ENCODE measurements at regions not wholly inside any gene's neighbourhood (a gene's known extent, or its start where the extent isn't known, plus 50 kb on each side); places are given as distances from the start of the nearest gene placed in this dataset.
"Not testable (repeated sequence)": the region's sequence is repeated elsewhere in the genome, so short reads cannot be mapped to it uniquely, and the experiment has no call there.

GRCh38 chr5:108590799-108591198 is 156.9 kb upstream of the FER start:
- no peak for DNase-seq (ENCODE audit: low spot score)
- no peak for ATAC-seq

GRCh38 chr5:108588323-108588722 is 159.4 kb upstream of the FER start:
- no peak for ATAC-seq

GRCh38 chr5:108587821-108588220 is 159.9 kb upstream of the FER start:
- ATAC-seq (no peak), DNase-seq (ENCODE audit: low spot score) (no peak)

More at GRCh38 chr5:108588323-108588722, 159.4 kb upstream of the FER start:
- no peak for DNase-seq (ENCODE audit: low spot score)

- no peak for ATAC-seq
- no peak for DNase-seq (ENCODE audit: low spot score)
Observed at GRCh38 chr5:108581026-108581425, 166.7 kb upstream of the FER start.

- no peak for DNase-seq (ENCODE audit: low spot score)
- ATAC-seq: no peak
Observed at GRCh38 chr5:108579236-108579635, 168.5 kb upstream of the FER start.

- no peak for ATAC-seq
- DNase-seq (ENCODE audit: low spot score): no peak
Observed at GRCh38 chr5:108578791-108579190, 168.9 kb upstream of the FER start.

- DNase-seq (ENCODE audit: low spot score) (no peak), ATAC-seq (no peak)
Observed at GRCh38 chr5:108567429-108567828, 180.3 kb upstream of the FER start.

GRCh38 chr5:108564441-108564840 is 182.5 kb upstream of the FBXL17 start:
- no peak for ATAC-seq
- no peak for DNase-seq (ENCODE audit: low spot score)

- ATAC-seq (no peak), DNase-seq (ENCODE audit: low spot score) (no peak)
Observed at GRCh38 chr5:108562205-108562454, 180.2 kb upstream of the FBXL17 start.

GRCh38 chr5:108561416-108562204 is 179.7 kb upstream of the FBXL17 start:
- no peak for ATAC-seq

GRCh38 chr5:108560581-108560980 is 178.7 kb upstream of the FBXL17 start:
- ATAC-seq (peak; percentile 12), DNase-seq (ENCODE audit: low spot score) (no peak)

More at GRCh38 chr5:108561416-108562204, 179.7 kb upstream of the FBXL17 start:
- no peak for DNase-seq (ENCODE audit: low spot score)

GRCh38 chr5:108560166-108560565 is 178.3 kb upstream of the FBXL17 start:
- DNase-seq (ENCODE audit: low spot score): no peak
- no peak for ATAC-seq

- not testable (repeated sequence) for ATAC-seq; DNase-seq (ENCODE audit: low spot score)
Observed at GRCh38 chr5:108558840-108559239, 176.9 kb upstream of the FBXL17 start.

GRCh38 chr5:108558142-108558541 is 176.2 kb upstream of the FBXL17 start:
- DNase-seq (ENCODE audit: low spot score); ATAC-seq: not testable (repeated sequence)

GRCh38 chr5:108557686-108558085 is 175.8 kb upstream of the FBXL17 start:
- DNase-seq (ENCODE audit: low spot score) (no peak), ATAC-seq (no peak)

- ATAC-seq (no peak), DNase-seq (ENCODE audit: low spot score) (no peak)
Observed at GRCh38 chr5:108556441-108557145, 174.7 kb upstream of the FBXL17 start.

- no peak for ATAC-seq
- no peak for DNase-seq (ENCODE audit: low spot score)
Observed at GRCh38 chr5:108548684-108549596, 167.0 kb upstream of the FBXL17 start.

GRCh38 chr5:108546939-108547338 is 165.0 kb upstream of the FBXL17 start:
- ATAC-seq (no peak), DNase-seq (ENCODE audit: low spot score) (no peak)

- ATAC-seq (no peak), DNase-seq (ENCODE audit: low spot score) (no peak)
Observed at GRCh38 chr5:108545301-108545700, 163.4 kb upstream of the FBXL17 start.

- ATAC-seq: no peak
Observed at GRCh38 chr5:108543486-108543885, 161.6 kb upstream of the FBXL17 start.

GRCh38 chr5:108541836-108542235 is 159.9 kb upstream of the FBXL17 start:
- no peak for ATAC-seq

More at GRCh38 chr5:108543486-108543885, 161.6 kb upstream of the FBXL17 start:
- DNase-seq (ENCODE audit: low spot score): no peak

More at GRCh38 chr5:108541836-108542235, 159.9 kb upstream of the FBXL17 start:
- no peak for DNase-seq (ENCODE audit: low spot score)

All from left lobe of liver (tissue), 2 donors.